ENCODE measurements at regions not wholly inside any gene's neighbourhood (a gene's known extent, or its start where the extent isn't known, plus 50 kb on each side); places are given as distances from the start of the nearest gene placed in this dataset.

- Histone ChIP-seq H3K4me2 (ENCODE audit: insufficient read depth, low read length) (no peak overlapping the region), H3K36me3 (ENCODE audit: insufficient read depth, low read length) (no peaks in the 10 kb centered on the region), H3K27me3 (ENCODE audit: insufficient read depth, low read length) (no peaks in the 10 kb centered on the region), H4K20me1 (ENCODE audit: insufficient read depth, low read length) (no peaks in the 10 kb centered on the region), H3K4me1 (ENCODE audit: insufficient read depth, low read length) (no peaks in the 10 kb centered on the region), H3K27ac (ENCODE audit: low read depth, low read length) (no peak overlapping the region), H2AFZ (ENCODE audit: low read length) (no peak overlapping the region), H3K9me3 (ENCODE audit: low read depth, low read length) (no peaks in the 10 kb centered on the region), H3K79me2 (ENCODE audit: insufficient read depth, low read length) (no peaks in the 10 kb centered on the region), H3K4me3 (ENCODE audit: insufficient read depth, low read length) (no peak overlapping the region)
- no peak for TF ChIP-seq CTCF (IDR thresholded peaks at IDR 0.05; ENCODE audit: extremely low read depth, low read depth, low read length)
- no peak for DNase-seq (ENCODE audit: insufficient read length, low spot score, missing footprints)
Observed at GRCh38 chr5:51275428-51275827, 107.8 kb upstream of the ISL1 start.

- H3K4me1 ChIP-seq (ENCODE audit: insufficient read depth, low read length) = no peaks in the 10 kb centered on the region
- H3K9me3 ChIP-seq (ENCODE audit: low read depth, low read length) = no peaks in the 10 kb centered on the region
- no peaks in the 10 kb centered on the region for H4K20me1 ChIP-seq (ENCODE audit: insufficient read depth, low read length)
- no peaks in the 10 kb centered on the region for H3K79me2 ChIP-seq (ENCODE audit: insufficient read depth, low read length)
- H3K4me3 ChIP-seq (ENCODE audit: insufficient read depth, low read length) = no peak overlapping the region
- H3K4me2 ChIP-seq (ENCODE audit: insufficient read depth, low read length) = no peak overlapping the region
- H3K36me3 ChIP-seq (ENCODE audit: insufficient read depth, low read length) = no peaks in the 10 kb centered on the region
- no peak for TF ChIP-seq CTCF (IDR thresholded peaks at IDR 0.05; ENCODE audit: extremely low read depth, low read depth, low read length)
- H3K27ac ChIP-seq (ENCODE audit: low read depth, low read length) = no peak overlapping the region
- H3K27me3 ChIP-seq (ENCODE audit: insufficient read depth, low read length) = no peaks in the 10 kb centered on the region
- no peak overlapping the region for H2AFZ ChIP-seq (ENCODE audit: low read length)
- DNase-seq (ENCODE audit: insufficient read length, low spot score, missing footprints) = no peak
Observed at GRCh38 chr5:51276250-51276649, 107.0 kb upstream of the ISL1 start.

GRCh38 chr5:51278539-51278938, 104.7 kb upstream of the ISL1 start:
- Histone ChIP-seq H3K4me2 (ENCODE audit: insufficient read depth, low read length) (no peak overlapping the region), H3K27me3 (ENCODE audit: insufficient read depth, low read length) (no peaks in the 10 kb centered on the region), H3K27ac (ENCODE audit: low read depth, low read length) (no peak overlapping the region), H4K20me1 (ENCODE audit: insufficient read depth, low read length) (no peaks in the 10 kb centered on the region), H3K9me3 (ENCODE audit: low read depth, low read length) (peaks cover 4% of the 10 kb centered on the region), H3K4me3 (ENCODE audit: insufficient read depth, low read length) (no peak overlapping the region), H2AFZ (ENCODE audit: low read length) (no peak overlapping the region), H3K4me1 (ENCODE audit: insufficient read depth, low read length) (no peaks in the 10 kb centered on the region), H3K79me2 (ENCODE audit: insufficient read depth, low read length) (no peaks in the 10 kb centered on the region), H3K36me3 (ENCODE audit: insufficient read depth, low read length) (no peaks in the 10 kb centered on the region)
- DNase-seq (ENCODE audit: insufficient read length, low spot score, missing footprints) = no peak
- TF ChIP-seq CTCF (IDR thresholded peaks at IDR 0.05; ENCODE audit: extremely low read depth, low read depth, low read length) = no peak

- no peak overlapping the region for H3K4me3 ChIP-seq (ENCODE audit: insufficient read depth, low read length)
- H3K36me3 ChIP-seq (ENCODE audit: insufficient read depth, low read length) = no peaks in the 10 kb centered on the region
- peaks cover 4% of the 10 kb centered on the region for H3K9me3 ChIP-seq (ENCODE audit: low read depth, low read length)
- no peak for DNase-seq (ENCODE audit: insufficient read length, low spot score, missing footprints)
- H2AFZ ChIP-seq (ENCODE audit: low read length) = no peak overlapping the region
- H3K79me2 ChIP-seq (ENCODE audit: insufficient read depth, low read length) = no peaks in the 10 kb centered on the region
- H3K27me3 ChIP-seq (ENCODE audit: insufficient read depth, low read length) = no peaks in the 10 kb centered on the region
- H3K27ac ChIP-seq (ENCODE audit: low read depth, low read length) = no peak overlapping the region
- no peaks in the 10 kb centered on the region for H3K4me1 ChIP-seq (ENCODE audit: insufficient read depth, low read length)
- H3K4me2 ChIP-seq (ENCODE audit: insufficient read depth, low read length) = no peak overlapping the region
- TF ChIP-seq CTCF (IDR thresholded peaks at IDR 0.05; ENCODE audit: extremely low read depth, low read depth, low read length) = no peak
- H4K20me1 ChIP-seq (ENCODE audit: insufficient read depth, low read length) = no peaks in the 10 kb centered on the region
Observed at GRCh38 chr5:51279983-51280706, 103.1 kb upstream of the ISL1 start.

Measured in osteoblast (primary cell).